ENCODE measurements at regions not wholly inside any gene's neighbourhood (a gene's known extent, or its start where the extent isn't known, plus 50 kb on each side); places are given as distances from the start of the nearest gene placed in this dataset.

DNA sequence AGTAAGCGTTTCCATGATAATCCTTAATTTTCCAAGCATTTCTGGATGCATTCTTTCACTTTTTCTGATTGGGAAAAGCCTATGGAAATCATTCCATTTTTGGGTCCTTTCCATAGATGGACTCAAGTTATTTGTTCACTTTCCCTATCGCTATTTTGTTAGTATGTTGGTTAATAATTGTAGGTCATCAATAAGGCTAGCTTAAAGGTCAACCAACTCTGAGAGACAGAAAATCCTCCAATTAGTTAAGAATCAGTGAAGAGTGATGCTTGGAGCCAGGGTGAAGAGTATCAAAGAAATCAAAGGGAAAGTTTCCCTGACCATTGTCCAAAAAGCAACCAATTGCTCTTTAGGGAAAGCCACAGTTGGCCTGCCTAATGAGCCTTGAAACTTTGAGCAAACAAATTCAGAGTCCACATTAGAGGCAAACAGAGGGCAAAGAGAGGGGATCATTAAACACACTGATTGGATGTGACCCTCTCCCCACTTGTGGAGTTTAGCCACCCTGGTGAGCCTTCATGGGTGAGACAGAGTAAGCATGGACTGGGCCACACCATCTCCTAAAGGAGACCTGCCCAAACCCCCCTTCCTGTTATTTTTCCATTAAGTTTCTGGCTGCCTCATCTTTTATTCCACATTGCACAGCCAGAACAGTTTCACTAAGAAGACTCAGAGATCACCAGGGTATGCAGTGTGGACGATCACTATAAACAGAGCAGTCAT lies 133.4 kb upstream of the DYNLRB2 start:
- Histone ChIP-seq H3K4me1 (no peaks in the 10 kb centered on the region), H3K27ac (no peak overlapping the region), H3K4me3 (no peak overlapping the region), H3K9me3 (no peaks in the 10 kb centered on the region), H3K36me3 (no peaks in the 10 kb centered on the region), H3K27me3 (no peaks in the 10 kb centered on the region)
- intact Hi-C loops (cut with DNase I; ENCODE audit: low total_unique reads), result no loop called here
- TF ChIP-seq CTCF (IDR thresholded peaks at IDR 0.05), result no peak
- DNase-seq, result no peak

- H3K27ac ChIP-seq, result no peak overlapping the region
- no peak for DNase-seq
- TF ChIP-seq CTCF (IDR thresholded peaks at IDR 0.05), result no peak
- H3K36me3 ChIP-seq, result no peaks in the 10 kb centered on the region
- H3K27me3 ChIP-seq, result no peaks in the 10 kb centered on the region
- H3K4me1 ChIP-seq, result no peaks in the 10 kb centered on the region
- intact Hi-C loops (cut with DNase I; ENCODE audit: low total_unique reads), result no loop called here
- H3K4me3 ChIP-seq, result no peak overlapping the region
- no peaks in the 10 kb centered on the region for H3K9me3 ChIP-seq
Measured at GRCh38 chr16:80404847-80405246, 135.9 kb upstream of the DYNLRB2 start.

- H3K9me3 ChIP-seq, result no peaks in the 10 kb centered on the region
- H3K4me1 ChIP-seq, result no peaks in the 10 kb centered on the region
- intact Hi-C loops (cut with DNase I; ENCODE audit: low total_unique reads), result no loop called here
- no peak for TF ChIP-seq CTCF (IDR thresholded peaks at IDR 0.05)
- no peaks in the 10 kb centered on the region for H3K36me3 ChIP-seq
- no peak overlapping the region for H3K4me3 ChIP-seq
- no peak overlapping the region for H3K27ac ChIP-seq
- no peak for DNase-seq
- no peaks in the 10 kb centered on the region for H3K27me3 ChIP-seq
Measured at GRCh38 chr16:80403894-80404293, 136.9 kb upstream of the DYNLRB2 start.

DNA sequence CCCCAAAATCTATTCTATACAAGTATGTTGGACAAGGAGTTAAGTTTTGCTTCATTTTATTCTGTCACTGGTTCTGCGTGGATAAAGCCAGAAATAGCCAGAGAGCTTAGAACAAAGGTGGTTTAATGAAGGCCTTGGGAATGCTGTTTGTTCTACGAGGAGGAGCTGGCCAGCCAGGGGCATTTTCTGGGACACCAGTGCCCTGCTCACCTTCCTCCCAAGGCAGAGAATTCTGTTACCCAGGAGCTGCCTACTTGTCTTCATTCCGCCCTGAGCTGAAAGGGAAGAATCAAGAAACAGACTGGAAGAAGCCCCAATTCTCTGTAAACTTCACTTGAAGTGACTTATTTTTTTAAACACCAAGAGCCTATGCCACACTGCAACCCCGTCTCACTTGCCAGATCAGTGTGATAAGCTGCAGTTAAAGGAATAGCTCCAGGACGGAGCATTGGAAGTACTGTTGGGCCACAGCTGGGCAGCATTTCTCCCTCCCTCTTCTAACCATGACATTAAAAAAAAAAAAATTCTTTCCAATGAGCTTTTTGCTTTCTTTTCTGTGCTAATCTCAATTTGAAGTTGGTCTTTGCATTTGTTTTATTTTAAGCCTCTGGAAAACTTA lies 149.8 kb upstream of the DYNLRB2 start:
- Histone ChIP-seq H3K36me3 (no peaks in the 10 kb centered on the region), H3K9me3 (no peaks in the 10 kb centered on the region), H3K4me1 (no peaks in the 10 kb centered on the region), H3K27me3 (no peaks in the 10 kb centered on the region), H3K4me3 (no peak overlapping the region), H3K27ac (no peak overlapping the region)
- intact Hi-C loops (cut with DNase I; ENCODE audit: low total_unique reads), result no loop called here
- no peak for TF ChIP-seq CTCF (IDR thresholded peaks at IDR 0.05)
- DNase-seq, result no peak

DNA sequence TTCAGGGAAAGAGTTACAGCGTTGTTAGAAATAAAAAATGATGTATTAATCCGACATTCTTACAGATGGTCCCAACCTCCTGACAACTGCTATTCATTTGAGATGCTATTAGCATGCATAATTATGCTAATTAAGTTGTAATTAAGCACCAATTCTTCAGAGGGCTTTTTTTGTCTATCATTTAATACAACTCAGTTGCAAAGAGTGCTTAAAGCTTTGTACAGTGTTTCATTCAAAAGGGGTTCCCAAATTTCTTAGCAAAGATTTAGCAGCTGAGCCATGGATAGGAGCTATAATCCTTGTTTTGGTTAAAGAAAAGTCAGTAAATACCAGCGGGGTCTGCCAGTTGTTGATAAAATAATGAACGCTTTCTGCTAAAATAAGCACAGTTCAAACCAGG lies 150.7 kb upstream of the DYNLRB2 start:
- Histone ChIP-seq H3K9me3 (no peaks in the 10 kb centered on the region), H3K36me3 (no peaks in the 10 kb centered on the region), H3K27ac (no peak overlapping the region), H3K4me3 (no peak overlapping the region), H3K4me1 (no peaks in the 10 kb centered on the region), H3K27me3 (no peaks in the 10 kb centered on the region)
- intact Hi-C loops (cut with DNase I; ENCODE audit: low total_unique reads), result no loop called here
- no peak for TF ChIP-seq CTCF (IDR thresholded peaks at IDR 0.05)
- DNase-seq, result no peak
